ENCODE measurements at regions not wholly inside any gene's neighbourhood (a gene's known extent, or its start where the extent isn't known, plus 50 kb on each side); places are given as distances from the start of the nearest gene placed in this dataset.

- DNase-seq, result no peak
- H2BK15ac ChIP-seq (replicated peaks; ENCODE audit: low read depth), result no peak overlapping the region
- no peaks in the 10 kb centered on the region for H3K27me3 ChIP-seq (ENCODE audit: insufficient read depth, low read length, poor library complexity)
These were observed 78.6 kb upstream of the CNR1 start for GRCh38 chr6:88244721-88245120.

DNA sequence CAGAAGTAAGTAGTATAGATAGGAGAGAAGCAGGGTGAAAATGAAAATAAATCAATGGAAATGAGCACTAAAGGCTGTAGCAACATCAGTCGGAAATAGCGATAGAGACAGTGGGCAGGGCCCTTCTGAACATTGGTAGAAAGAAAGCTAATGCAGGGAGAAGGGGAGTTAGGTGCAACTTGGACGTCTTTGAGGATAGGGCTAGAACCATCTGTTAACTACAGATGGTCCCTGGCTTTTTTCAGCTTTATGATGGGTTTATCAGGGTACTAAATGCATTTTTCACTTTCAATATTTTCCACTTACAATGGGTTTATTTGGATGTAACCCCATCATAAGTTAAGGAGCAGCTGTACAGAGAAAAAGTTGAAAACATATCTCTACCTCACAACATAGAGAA is 72.8 kb upstream of the CNR1 start:
- H3K9ac ChIP-seq (ENCODE audit: low read length), result no peak overlapping the region
- H4K5ac ChIP-seq (ENCODE audit: low read length), result no peak overlapping the region
- no peaks in the 10 kb centered on the region for H3K27me3 ChIP-seq (ENCODE audit: insufficient read depth, low read length, poor library complexity)
- no peaks in the 10 kb centered on the region for H3K79me2 ChIP-seq (ENCODE audit: control insufficient read depth, insufficient read depth, low read length)
- no peak overlapping the region for H3K4ac ChIP-seq (ENCODE audit: low read depth, low read length)
- no peak overlapping the region for H3K27ac ChIP-seq (ENCODE audit: low read depth, low read length)
- no peak overlapping the region for H2BK5ac ChIP-seq (ENCODE audit: low read length)
- H4K8ac ChIP-seq (ENCODE audit: low read depth, low read length), result no peak overlapping the region
- no peaks in the 10 kb centered on the region for H3K4me1 ChIP-seq (ENCODE audit: control insufficient read depth, low read depth, low read length)
- H2BK120ac ChIP-seq (ENCODE audit: low read depth, low read length), result no peak overlapping the region
- no peak overlapping the region for H3K4me3 ChIP-seq (ENCODE audit: low read length)
- no peak overlapping the region for H2AK5ac ChIP-seq (ENCODE audit: low read length)
- H3K56ac ChIP-seq (ENCODE audit: low read length), result no peak overlapping the region
- H3K23ac ChIP-seq (ENCODE audit: low read length), result no peak overlapping the region
- H3K18ac ChIP-seq (ENCODE audit: low read length), result no peak overlapping the region
- no CpG with 5 or more reads among the region's 3 CpGs for WGBS (ENCODE audit: extremely low coverage, insufficient coverage, low lambda C conversion rate)
- no peak for DNase-seq
- no peaks in the 10 kb centered on the region for H3K79me1 ChIP-seq (ENCODE audit: low read length)
- no peaks in the 10 kb centered on the region for H3K36me3 ChIP-seq (ENCODE audit: control insufficient read depth, insufficient read depth, low read length)
- H2BK15ac ChIP-seq (replicated peaks; ENCODE audit: low read depth), result no peak overlapping the region
- no peak overlapping the region for H3K4me2 ChIP-seq (ENCODE audit: low read length)

More at GRCh38 chr6:88244721-88245120, 78.6 kb upstream of the CNR1 start:
- no peaks in the 10 kb centered on the region for H3K79me1 ChIP-seq (ENCODE audit: low read length)
- H3K36me3 ChIP-seq (ENCODE audit: control insufficient read depth, insufficient read depth, low read length), result no peaks in the 10 kb centered on the region
- no peak overlapping the region for H3K56ac ChIP-seq (ENCODE audit: low read length)
- H3K4ac ChIP-seq (ENCODE audit: low read depth, low read length), result no peak overlapping the region
- H2AK5ac ChIP-seq (ENCODE audit: low read length), result no peak overlapping the region
- H2BK5ac ChIP-seq (ENCODE audit: low read length), result no peak overlapping the region
- no CpG with 5 or more reads among the region's 3 CpGs for WGBS (ENCODE audit: extremely low coverage, insufficient coverage, low lambda C conversion rate)
- peaks cover 2% of the 10 kb centered on the region for H3K4me1 ChIP-seq (ENCODE audit: control insufficient read depth, low read depth, low read length)
- no peak overlapping the region for H3K27ac ChIP-seq (ENCODE audit: low read depth, low read length)
- H2BK120ac ChIP-seq (ENCODE audit: low read depth, low read length), result no peak overlapping the region
- H3K18ac ChIP-seq (ENCODE audit: low read length), result no peak overlapping the region
- no peak overlapping the region for H3K9ac ChIP-seq (ENCODE audit: low read length)
- H3K79me2 ChIP-seq (ENCODE audit: control insufficient read depth, insufficient read depth, low read length), result no peaks in the 10 kb centered on the region
- no peak overlapping the region for H3K4me3 ChIP-seq (ENCODE audit: low read length)
- H3K4me2 ChIP-seq (ENCODE audit: low read length), result no peak overlapping the region
- no peak overlapping the region for H4K5ac ChIP-seq (ENCODE audit: low read length)
- H4K8ac ChIP-seq (ENCODE audit: low read depth, low read length), result no peak overlapping the region
- H3K23ac ChIP-seq (ENCODE audit: low read length), result no peak overlapping the region

DNA sequence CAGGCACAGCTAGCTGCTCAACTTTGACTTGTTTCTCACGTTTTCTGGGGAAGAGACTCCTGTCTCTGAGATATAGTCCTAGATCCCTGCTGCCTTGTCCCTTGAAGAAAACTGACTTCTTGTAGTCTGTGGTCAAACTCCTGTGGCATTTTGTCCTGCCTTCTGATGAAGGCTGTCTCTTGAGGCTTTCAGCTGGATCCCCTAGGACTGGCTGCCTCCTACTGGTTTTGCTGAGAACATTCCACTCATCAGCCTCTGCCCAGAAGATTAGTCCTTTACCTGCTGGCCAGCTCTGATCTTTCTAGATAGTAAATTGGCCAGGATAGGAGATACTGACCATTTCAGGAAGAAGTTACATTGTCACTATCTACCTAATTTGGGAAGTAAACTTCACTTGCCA is 71.9 kb upstream of the CNR1 start:
- WGBS (ENCODE audit: extremely low coverage, insufficient coverage, low lambda C conversion rate), result no CpG with 5 or more reads among the region's 1 CpG
- H3K36me3 ChIP-seq (ENCODE audit: control insufficient read depth, insufficient read depth, low read length), result no peaks in the 10 kb centered on the region
- H2AK5ac ChIP-seq (ENCODE audit: low read length), result no peak overlapping the region
- H3K4me1 ChIP-seq (ENCODE audit: control insufficient read depth, low read depth, low read length), result no peaks in the 10 kb centered on the region
- H2BK120ac ChIP-seq (ENCODE audit: low read depth, low read length), result no peak overlapping the region
- no peak overlapping the region for H3K56ac ChIP-seq (ENCODE audit: low read length)
- H2BK5ac ChIP-seq (ENCODE audit: low read length), result no peak overlapping the region
- H3K79me2 ChIP-seq (ENCODE audit: control insufficient read depth, insufficient read depth, low read length), result no peaks in the 10 kb centered on the region
- no peak overlapping the region for H4K8ac ChIP-seq (ENCODE audit: low read depth, low read length)
- peak; percentile 74 for DNase-seq
- no peak overlapping the region for H3K4me3 ChIP-seq (ENCODE audit: low read length)
- H3K27me3 ChIP-seq (ENCODE audit: insufficient read depth, low read length, poor library complexity), result no peaks in the 10 kb centered on the region
- H3K4ac ChIP-seq (ENCODE audit: low read depth, low read length), result no peak overlapping the region
- H3K23ac ChIP-seq (ENCODE audit: low read length), result no peak overlapping the region
- H3K9ac ChIP-seq (ENCODE audit: low read length), result no peak overlapping the region
- no peak overlapping the region for H3K27ac ChIP-seq (ENCODE audit: low read depth, low read length)
- H3K79me1 ChIP-seq (ENCODE audit: low read length), result no peaks in the 10 kb centered on the region
- H4K5ac ChIP-seq (ENCODE audit: low read length), result no peak overlapping the region
- H3K4me2 ChIP-seq (ENCODE audit: low read length), result no peak overlapping the region
- H3K18ac ChIP-seq (ENCODE audit: low read length), result no peak overlapping the region
- no peak overlapping the region for H2BK15ac ChIP-seq (replicated peaks; ENCODE audit: low read depth)

DNA sequence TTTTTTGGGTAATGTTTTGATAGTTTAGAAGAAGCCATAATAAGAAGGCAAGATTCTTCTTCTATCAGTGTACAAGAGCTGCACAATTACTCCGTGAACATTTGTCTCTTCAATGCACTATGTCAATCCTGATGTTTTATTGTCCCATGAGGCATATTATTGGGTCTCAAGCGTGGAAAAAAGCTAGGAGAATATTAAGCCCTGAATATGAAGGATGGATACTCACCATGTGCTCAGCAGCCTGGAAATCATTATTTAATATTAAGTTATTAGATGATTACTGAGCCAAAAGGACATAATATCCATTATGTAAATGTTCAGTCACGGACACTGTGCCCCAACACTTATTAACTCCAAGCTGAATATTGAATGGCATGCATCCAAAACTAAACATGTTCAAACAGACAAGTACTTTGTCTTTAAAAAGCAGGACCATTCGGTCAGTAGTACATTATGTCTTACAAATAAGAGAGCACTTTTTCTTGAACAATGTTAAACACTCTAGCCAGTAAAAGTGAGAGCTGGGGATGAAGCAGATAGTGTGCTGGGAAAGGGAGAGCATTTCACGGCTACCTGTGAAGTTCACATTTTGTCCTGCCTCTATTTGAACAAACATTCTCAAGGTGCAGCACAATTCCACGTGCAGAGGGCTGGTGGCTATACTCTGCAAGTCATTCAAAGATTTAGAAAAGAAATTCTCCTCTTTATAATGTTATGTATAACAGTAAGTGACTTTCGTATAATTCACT is 70.6 kb upstream of the CNR1 start:
- H3K4me3 ChIP-seq (ENCODE audit: low read length), result no peak overlapping the region
- H2BK15ac ChIP-seq (replicated peaks; ENCODE audit: low read depth), result no peak overlapping the region
- no peak overlapping the region for H2BK120ac ChIP-seq (ENCODE audit: low read depth, low read length)
- H3K4me1 ChIP-seq (ENCODE audit: control insufficient read depth, low read depth, low read length), result no peaks in the 10 kb centered on the region
- no peaks in the 10 kb centered on the region for H3K79me2 ChIP-seq (ENCODE audit: control insufficient read depth, insufficient read depth, low read length)
- H3K9ac ChIP-seq (ENCODE audit: low read length), result no peak overlapping the region
- H4K5ac ChIP-seq (ENCODE audit: low read length), result no peak overlapping the region
- no peak overlapping the region for H3K23ac ChIP-seq (ENCODE audit: low read length)
- DNase-seq, result no peak
- no peak overlapping the region for H2AK5ac ChIP-seq (ENCODE audit: low read length)
- no peak overlapping the region for H3K18ac ChIP-seq (ENCODE audit: low read length)
- H3K79me1 ChIP-seq (ENCODE audit: low read length), result no peaks in the 10 kb centered on the region
- H3K56ac ChIP-seq (ENCODE audit: low read length), result no peak overlapping the region
- H2BK5ac ChIP-seq (ENCODE audit: low read length), result no peak overlapping the region
- no peak overlapping the region for H3K27ac ChIP-seq (ENCODE audit: low read depth, low read length)
- H3K27me3 ChIP-seq (ENCODE audit: insufficient read depth, low read length, poor library complexity), result no peaks in the 10 kb centered on the region
- no peaks in the 10 kb centered on the region for H3K36me3 ChIP-seq (ENCODE audit: control insufficient read depth, insufficient read depth, low read length)
- H4K8ac ChIP-seq (ENCODE audit: low read depth, low read length), result no peak overlapping the region
- H3K4me2 ChIP-seq (ENCODE audit: low read length), result no peak overlapping the region
- WGBS (ENCODE audit: extremely low coverage, insufficient coverage, low lambda C conversion rate), result no CpG with 5 or more reads among the region's 7 CpGs
- H3K4ac ChIP-seq (ENCODE audit: low read depth, low read length), result no peak overlapping the region

- Histone ChIP-seq H3K36me3 (ENCODE audit: control insufficient read depth, insufficient read depth, low read length) (no peaks in the 10 kb centered on the region), H3K79me1 (ENCODE audit: low read length) (no peaks in the 10 kb centered on the region), H3K56ac (ENCODE audit: low read length) (no peak overlapping the region), H2AK5ac (ENCODE audit: low read length) (no peak overlapping the region), H3K4me1 (ENCODE audit: control insufficient read depth, low read depth, low read length) (no peaks in the 10 kb centered on the region), H2BK5ac (ENCODE audit: low read length) (no peak overlapping the region), H3K27me3 (ENCODE audit: insufficient read depth, low read length, poor library complexity) (no peaks in the 10 kb centered on the region), H4K8ac (ENCODE audit: low read depth, low read length) (no peak overlapping the region), H2BK120ac (ENCODE audit: low read depth, low read length) (no peak overlapping the region), H3K27ac (ENCODE audit: low read depth, low read length) (no peak overlapping the region), H3K79me2 (ENCODE audit: control insufficient read depth, insufficient read depth, low read length) (no peaks in the 10 kb centered on the region), H3K4ac (ENCODE audit: low read depth, low read length) (no peak overlapping the region), H3K9ac (ENCODE audit: low read length) (no peak overlapping the region), H3K4me2 (ENCODE audit: low read length) (no peak overlapping the region), H2BK15ac (replicated peaks; ENCODE audit: low read depth) (no peak overlapping the region), H3K18ac (ENCODE audit: low read length) (no peak overlapping the region), H3K23ac (ENCODE audit: low read length) (no peak overlapping the region), H4K5ac (ENCODE audit: low read length) (no peak overlapping the region), H3K4me3 (ENCODE audit: low read length) (no peak overlapping the region)
- WGBS (ENCODE audit: extremely low coverage, insufficient coverage, low lambda C conversion rate), result no CpG with 5 or more reads among the region's 1 CpG
- DNase-seq, result no peak
These were observed 66.6 kb upstream of the CNR1 start for GRCh38 chr6:88232753-88233152.

DNA sequence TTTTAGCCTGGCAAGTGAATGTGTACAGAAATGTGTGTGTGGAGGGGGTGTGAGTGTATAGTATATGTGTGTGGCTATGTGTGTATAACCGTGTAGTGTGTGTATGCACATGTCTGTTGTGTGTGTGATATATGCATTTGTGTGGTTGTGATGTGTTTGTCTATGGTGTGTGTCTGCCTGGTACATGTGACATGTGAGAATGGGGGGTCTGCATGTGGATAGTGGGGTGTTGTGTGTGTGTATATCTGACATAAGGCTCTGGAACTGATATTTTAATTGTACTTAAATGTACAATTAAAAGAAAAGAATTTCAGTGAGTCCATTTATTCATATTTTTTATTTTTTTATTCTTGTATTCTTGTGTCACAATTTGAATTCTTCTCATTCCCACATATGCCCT is 57.2 kb upstream of the CNR1 start:
- Histone ChIP-seq H4K8ac (ENCODE audit: low read depth, low read length) (no peak overlapping the region), H3K79me1 (ENCODE audit: low read length) (no peaks in the 10 kb centered on the region), H3K23ac (ENCODE audit: low read length) (no peak overlapping the region), H3K4me3 (ENCODE audit: low read length) (no peak overlapping the region), H3K56ac (ENCODE audit: low read length) (no peak overlapping the region), H3K4me1 (ENCODE audit: control insufficient read depth, low read depth, low read length) (no peaks in the 10 kb centered on the region), H3K18ac (ENCODE audit: low read length) (no peak overlapping the region), H2AK5ac (ENCODE audit: low read length) (no peak overlapping the region), H3K27ac (ENCODE audit: low read depth, low read length) (no peak overlapping the region), H3K27me3 (ENCODE audit: insufficient read depth, low read length, poor library complexity) (no peaks in the 10 kb centered on the region), H3K4ac (ENCODE audit: low read depth, low read length) (no peak overlapping the region), H2BK5ac (ENCODE audit: low read length) (no peak overlapping the region), H4K5ac (ENCODE audit: low read length) (no peak overlapping the region), H3K79me2 (ENCODE audit: control insufficient read depth, insufficient read depth, low read length) (no peaks in the 10 kb centered on the region), H3K4me2 (ENCODE audit: low read length) (no peak overlapping the region), H3K9ac (ENCODE audit: low read length) (no peak overlapping the region), H3K36me3 (ENCODE audit: control insufficient read depth, insufficient read depth, low read length) (no peaks in the 10 kb centered on the region), H2BK15ac (replicated peaks; ENCODE audit: low read depth) (no peak overlapping the region), H2BK120ac (ENCODE audit: low read depth, low read length) (no peak overlapping the region)
- no CpG with 5 or more reads among the region's 1 CpG for WGBS (ENCODE audit: extremely low coverage, insufficient coverage, low lambda C conversion rate)
- no peak for DNase-seq
